ENCODE measurements at regions not wholly inside any gene's neighbourhood (a gene's known extent, or its start where the extent isn't known, plus 50 kb on each side); places are given as distances from the start of the nearest gene placed in this dataset.

GRCh38 chr3:74752290-74752689 lies 137.8 kb upstream of the CNTN3 start:
- Histone ChIP-seq H3K36me3 (no peaks in the 10 kb centered on the region), H3K9me3 (no peaks in the 10 kb centered on the region), H3K4me3 (ENCODE audit: low read depth, low read length) (no peak overlapping the region), H3K27me3 (no peaks in the 10 kb centered on the region), H3K4me1 (no peaks in the 10 kb centered on the region)
- no peak for TF ChIP-seq CTCF (IDR thresholded peaks at IDR 0.05; ENCODE audit: low read depth, low read length)
- DNase-seq: no peak

- no peaks in the 10 kb centered on the region for H3K9me3 ChIP-seq
- H3K4me1 ChIP-seq: no peaks in the 10 kb centered on the region
- no peak overlapping the region for H3K4me3 ChIP-seq (ENCODE audit: low read depth, low read length)
- no peak for TF ChIP-seq CTCF (IDR thresholded peaks at IDR 0.05; ENCODE audit: low read depth, low read length)
- no peaks in the 10 kb centered on the region for H3K36me3 ChIP-seq
- no peak for DNase-seq
- no peaks in the 10 kb centered on the region for H3K27me3 ChIP-seq
Observed at GRCh38 chr3:74751775-74752174, 137.3 kb upstream of the CNTN3 start.

- Histone ChIP-seq H3K27me3 (no peaks in the 10 kb centered on the region), H3K9me3 (no peaks in the 10 kb centered on the region), H3K36me3 (no peaks in the 10 kb centered on the region), H3K4me1 (no peaks in the 10 kb centered on the region), H3K4me3 (ENCODE audit: low read depth, low read length) (no peak overlapping the region)
- TF ChIP-seq CTCF (IDR thresholded peaks at IDR 0.05; ENCODE audit: low read depth, low read length): no peak
- no peak for DNase-seq
Observed at GRCh38 chr3:74750901-74751300, 136.4 kb upstream of the CNTN3 start.

- Histone ChIP-seq H3K9me3 (no peaks in the 10 kb centered on the region), H3K4me3 (ENCODE audit: low read depth, low read length) (no peak overlapping the region), H3K4me1 (no peaks in the 10 kb centered on the region), H3K27me3 (no peaks in the 10 kb centered on the region), H3K36me3 (no peaks in the 10 kb centered on the region)
- TF ChIP-seq CTCF (IDR thresholded peaks at IDR 0.05; ENCODE audit: low read depth, low read length): no peak
- no peak for DNase-seq
Observed at GRCh38 chr3:74739242-74739641, 124.8 kb upstream of the CNTN3 start.

- no peaks in the 10 kb centered on the region for H3K9me3 ChIP-seq
- DNase-seq: no peak
- no peak overlapping the region for H3K4me3 ChIP-seq (ENCODE audit: low read depth, low read length)
- H3K4me1 ChIP-seq: no peaks in the 10 kb centered on the region
- no peaks in the 10 kb centered on the region for H3K36me3 ChIP-seq
- H3K27me3 ChIP-seq: no peaks in the 10 kb centered on the region
- no peak for TF ChIP-seq CTCF (IDR thresholded peaks at IDR 0.05; ENCODE audit: low read depth, low read length)
Observed at GRCh38 chr3:74722211-74722610, 107.8 kb upstream of the CNTN3 start.

- Histone ChIP-seq H3K4me3 (ENCODE audit: low read depth, low read length) (no peak overlapping the region), H3K27me3 (no peaks in the 10 kb centered on the region), H3K9me3 (no peaks in the 10 kb centered on the region), H3K36me3 (no peaks in the 10 kb centered on the region), H3K4me1 (no peaks in the 10 kb centered on the region)
- DNase-seq: no peak
- no peak for TF ChIP-seq CTCF (IDR thresholded peaks at IDR 0.05; ENCODE audit: low read depth, low read length)
Observed at GRCh38 chr3:74713977-74714376, 99.5 kb upstream of the CNTN3 start.

Data from BE2C (cell line).